PFSK-1 (cell line): ENCODE measurements at regions not wholly inside any gene's neighbourhood (a gene's known extent, or its start where the extent isn't known, plus 50 kb on each side); places are given as distances from the start of the nearest gene placed in this dataset.

Experiments used
- FOXP2 ChIP-seq: optimal IDR thresholded peaks from 2 replicates; pipeline ENCODE3; 2011; ENCODE audit warnings: borderline replicate concordance, control low read depth, inconsistent platforms; ENCODE audit not compliant: insufficient read depth; ENCODE audit errors: extremely low read length, extremely low read depth
- POLR2AphosphoS5 ChIP-seq: IDR thresholded peaks from 2 replicates; pipeline ENCODE4 v1.6.1; 2012; ENCODE audit warnings: low read depth, mild to moderate bottlenecking, control low read depth, low read length, moderate library complexity
- REST ChIP-seq, 2 experiments: IDR thresholded peaks; 2 replicates each; pipeline versions ENCODE4 v1.6.1 to v1.8.0; 2011 to 2012; ENCODE audit warnings: low read depth in 2 of 2, low read length in 2 of 2, control low read depth in 1 of 2, inconsistent platforms in 1 of 2, mild to moderate bottlenecking in 1 of 2, moderate library complexity in 1 of 2; ENCODE audit not compliant: insufficient read depth in 1 of 2
- SIN3A ChIP-seq: IDR thresholded peaks from 2 replicates; pipeline ENCODE4 v1.6.1; 2012; ENCODE audit warnings: mild to moderate bottlenecking, low read length, moderate library complexity, borderline replicate concordance; ENCODE audit not compliant: insufficient read depth
- TAF1 ChIP-seq: IDR thresholded peaks from 2 replicates; pipeline ENCODE4 v1.6.1; 2012; ENCODE audit warnings: low read length, control low read depth, borderline replicate concordance; ENCODE audit not compliant: insufficient read depth

GRCh38 chr9:86602715-86603114 is 248.5 kb upstream of the TUT7 start:
- no peak for TF ChIP-seq TAF1
- no peak for TF ChIP-seq SIN3A
- no peak for TF ChIP-seq REST (IDR thresholded peaks at IDR 0.05; ENCODE audit: insufficient read depth in 1 of 2, low read depth in 2 of 2, low read length in 2 of 2)
- TF ChIP-seq FOXP2: no peak
- TF ChIP-seq POLR2AphosphoS5: no peak

- TF ChIP-seq POLR2AphosphoS5: no peak
These were observed 247.5 kb upstream of the TUT7 start for GRCh38 chr9:86601697-86602096.

- TF ChIP-seq REST (IDR thresholded peaks at IDR 0.05; ENCODE audit: insufficient read depth in 1 of 2, low read depth in 2 of 2, low read length in 2 of 2) (no peak), POLR2AphosphoS5 (no peak), SIN3A (no peak), TAF1 (no peak), FOXP2 (no peak)
These were observed 246.8 kb upstream of the TUT7 start for GRCh38 chr9:86600977-86601376.

GRCh38 chr9:86600291-86600690 is 246.1 kb upstream of the TUT7 start:
- TF ChIP-seq TAF1 (no peak), REST (IDR thresholded peaks at IDR 0.05; ENCODE audit: insufficient read depth in 1 of 2, low read depth in 2 of 2, low read length in 2 of 2) (peak; percentile 68 to 81; a peak in 3 of 4 replicates)

- TF ChIP-seq TAF1: no peak
- TF ChIP-seq SIN3A: no peak
- no peak for TF ChIP-seq POLR2AphosphoS5
- TF ChIP-seq FOXP2: no peak
- no peak for TF ChIP-seq REST (IDR thresholded peaks at IDR 0.05; ENCODE audit: insufficient read depth in 1 of 2, low read depth in 2 of 2, low read length in 2 of 2)
These were observed 245.4 kb upstream of the TUT7 start for GRCh38 chr9:86599561-86599960.
